AG09309 (cell line): ENCODE measurements at regions not wholly inside any gene's neighbourhood (a gene's known extent, or its start where the extent isn't known, plus 50 kb on each side); places are given as distances from the start of the nearest gene placed in this dataset.
A peak's percentile ranks its signal among the peaks of the same experiment; 100 is the strongest.
"Not testable (repeated sequence)": the region's sequence is repeated elsewhere in the genome, so short reads cannot be mapped to it uniquely, and the experiment has no call there.

Experiments
- DNase-seq: peaks from one replicate; pipeline ENCODE4 v3.0.0-alpha.2; 2010; ENCODE audit warnings: low read depth
- H3K4me3 ChIP-seq: 2 replicates; pipeline ENCODE4 v1.5.1; 2011; ENCODE audit warnings: mild to moderate bottlenecking, low read depth, low read length, moderate library complexity; ENCODE audit not compliant: control insufficient read depth
- CTCF ChIP-seq: IDR thresholded peaks from 2 replicates; pipeline ENCODE4 v1.5.1; 2011; ENCODE audit warnings: mild to moderate bottlenecking, low read depth, low read length, inconsistent platforms; ENCODE audit not compliant: insufficient read depth, control insufficient read depth; ENCODE audit errors: missing control alignments

GRCh38 chr2:238527565-238527964 lies 100.8 kb downstream of the ASB1 start:
- peak; percentile 64 for DNase-seq
- no peak overlapping the region for H3K4me3 ChIP-seq
- TF ChIP-seq CTCF = no peak

GRCh38 chr2:238528953-238529781 lies 102.4 kb downstream of the ASB1 start:
- H3K4me3 ChIP-seq = no peak overlapping the region
- peak; percentile 19 for TF ChIP-seq CTCF
- peak; percentile 33 for DNase-seq

GRCh38 chr2:238531017-238531645 lies 104.4 kb downstream of the ASB1 start:
- H3K4me3 ChIP-seq, DNase-seq: not testable (repeated sequence)

- DNase-seq, H3K4me3 ChIP-seq: not testable (repeated sequence)
Observed at GRCh38 chr2:238543732-238544131, 117.0 kb downstream of the ASB1 start.

GRCh38 chr2:238548902-238549462 lies 122.3 kb downstream of the ASB1 start:
- no peak for DNase-seq
- TF ChIP-seq CTCF = no peak
- no peak overlapping the region for H3K4me3 ChIP-seq

- no peak for DNase-seq
- no peak for TF ChIP-seq CTCF
- no peak overlapping the region for H3K4me3 ChIP-seq
Observed at GRCh38 chr2:238549866-238550265, 123.1 kb downstream of the ASB1 start.

- DNase-seq = no peak
- H3K4me3 ChIP-seq = no peak overlapping the region
- no peak for TF ChIP-seq CTCF
Observed at GRCh38 chr2:238551091-238551490, 124.4 kb downstream of the ASB1 start.
